GM18868 (cell line): ENCODE measurements at regions not wholly inside any gene's neighbourhood (a gene's known extent, or its start where the extent isn't known, plus 50 kb on each side); places are given as distances from the start of the nearest gene placed in this dataset.
"Not testable (repeated sequence)": the region's sequence is repeated elsewhere in the genome, so short reads cannot be mapped to it uniquely, and the experiment has no call there.

ENCODE experiments used
- ATAC-seq: cut with Tn5 transposase; IDR thresholded peaks from one replicate; pipeline ENCODE4 v1.9.1; 2021; ENCODE audit warnings: mild to moderate bottlenecking, moderate library complexity; ENCODE audit not compliant: unreplicated experiment

DNA sequence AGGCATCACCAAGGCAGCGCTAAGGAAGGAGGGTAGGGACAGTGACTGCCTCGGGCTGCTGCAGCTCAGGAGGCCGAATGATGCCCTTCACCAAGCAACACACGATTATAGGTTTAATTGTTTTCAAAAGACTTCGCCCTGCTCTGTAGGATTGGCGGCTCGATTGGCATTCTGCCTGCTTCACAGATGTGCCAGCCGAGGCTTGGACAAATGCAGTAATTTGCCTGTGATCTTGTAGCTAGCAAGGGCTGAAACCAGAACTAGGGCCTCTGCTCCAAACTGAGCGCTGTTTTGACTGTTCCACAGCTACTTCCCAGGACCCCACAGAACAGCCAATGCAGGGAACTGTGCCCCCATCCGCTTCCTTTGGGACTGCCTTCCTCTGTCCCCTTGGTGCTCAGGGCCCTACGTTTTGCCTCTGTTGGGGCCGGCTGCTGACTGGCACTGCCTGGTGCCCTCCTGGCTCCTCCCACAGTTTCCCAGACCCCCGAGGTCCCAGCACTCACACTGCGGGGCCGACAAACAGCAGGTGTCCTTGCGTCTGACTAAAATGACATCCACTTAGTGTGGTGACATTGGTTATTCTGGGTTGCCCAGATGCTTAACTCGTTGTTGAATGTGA is 62.6 kb upstream of the EN2 start:
- no peak for ATAC-seq

DNA sequence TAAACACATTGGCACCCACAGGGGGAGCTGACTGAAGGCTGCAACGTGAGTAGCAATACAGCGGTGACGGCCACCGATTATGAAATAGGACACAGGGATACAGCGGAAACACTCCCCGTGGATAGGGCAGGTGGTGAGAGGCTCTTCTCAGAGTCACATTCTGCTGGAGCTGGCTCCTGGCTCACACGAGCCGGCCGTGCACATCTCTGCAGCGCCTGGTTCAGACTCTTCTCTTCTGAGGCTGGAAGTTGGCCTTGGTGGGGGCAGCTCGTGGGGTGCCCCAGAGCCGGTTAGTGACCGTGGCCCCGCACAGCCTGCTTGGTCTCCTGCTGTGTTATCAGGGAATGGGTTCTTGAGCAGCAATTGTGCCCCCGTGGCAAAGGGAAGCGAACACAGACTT is 61.3 kb upstream of the EN2 start:
- no peak for ATAC-seq

GRCh38 chr7:155397758-155398714 is 59.9 kb upstream of the EN2 start:
- not testable (repeated sequence) for ATAC-seq

GRCh38 chr7:155398944-155399343 is 59.0 kb upstream of the EN2 start:
- ATAC-seq, result no peak

DNA sequence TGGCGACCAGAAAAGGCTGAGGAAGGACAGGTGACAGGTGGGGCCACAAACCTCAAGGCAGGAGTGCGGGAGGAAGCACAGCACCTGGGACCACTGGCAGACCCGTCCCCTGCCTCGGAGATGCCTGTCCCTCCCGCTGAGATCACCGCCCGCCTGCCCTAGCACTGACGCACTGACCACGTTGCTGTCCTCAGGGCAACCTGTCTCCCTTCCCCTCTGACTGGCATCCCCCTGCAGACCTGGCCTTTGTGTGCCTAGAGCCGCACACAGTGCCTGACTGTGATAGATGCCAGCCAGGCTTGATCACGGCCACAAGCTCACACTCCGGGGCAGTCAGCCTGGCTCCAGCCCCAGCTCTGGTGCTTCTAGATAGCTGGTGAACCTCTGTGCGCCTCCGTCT is 58.4 kb upstream of the EN2 start:
- no peak for ATAC-seq

DNA sequence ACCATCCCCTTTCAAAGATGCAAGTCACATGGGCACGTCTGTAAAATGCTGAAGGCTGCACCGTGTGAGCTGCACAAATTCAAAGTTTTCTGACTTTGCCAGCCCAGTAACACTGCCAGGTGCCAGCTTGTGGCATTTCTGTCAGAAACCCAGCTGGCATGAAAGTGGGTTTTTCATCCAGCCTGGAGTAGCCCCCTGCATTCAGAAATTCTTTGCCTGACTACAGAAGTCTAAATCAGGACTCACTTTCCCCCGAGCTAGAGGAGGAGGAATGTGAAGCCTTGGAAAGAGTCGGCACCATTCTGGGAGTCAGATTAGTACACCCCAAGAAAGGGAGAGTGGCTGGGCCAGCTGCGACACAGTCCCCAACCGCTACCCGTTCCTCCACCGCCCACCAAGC is 56.7 kb upstream of the EN2 start:
- ATAC-seq, result no peak

DNA sequence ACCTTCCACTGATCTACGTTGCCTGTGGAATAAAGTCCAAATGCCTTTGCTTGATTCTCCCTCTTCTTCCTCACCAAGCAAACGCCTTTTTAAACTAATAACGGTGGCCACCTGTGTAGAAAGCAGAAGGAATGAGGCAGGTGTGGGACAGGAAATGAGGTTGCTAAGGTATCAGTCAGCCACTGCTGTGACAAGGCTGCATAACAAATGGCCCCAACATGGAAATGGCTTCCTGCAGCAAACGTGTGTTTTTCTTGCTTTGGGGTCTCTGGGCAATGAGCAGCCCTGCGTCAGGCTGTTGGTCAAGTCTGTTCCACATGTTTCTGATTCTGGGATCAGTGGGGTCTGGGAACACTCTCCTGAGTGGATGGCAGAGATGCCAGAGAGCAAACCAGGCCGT is 56.0 kb upstream of the EN2 start:
- no peak for ATAC-seq

GRCh38 chr7:155402941-155403340 is 55.0 kb upstream of the EN2 start:
- no peak for ATAC-seq

GRCh38 chr7:155404976-155405375 is 53.0 kb upstream of the EN2 start:
- no peak for ATAC-seq

GRCh38 chr7:155405399-155406318 is 52.3 kb upstream of the EN2 start:
- ATAC-seq, result no peak

DNA sequence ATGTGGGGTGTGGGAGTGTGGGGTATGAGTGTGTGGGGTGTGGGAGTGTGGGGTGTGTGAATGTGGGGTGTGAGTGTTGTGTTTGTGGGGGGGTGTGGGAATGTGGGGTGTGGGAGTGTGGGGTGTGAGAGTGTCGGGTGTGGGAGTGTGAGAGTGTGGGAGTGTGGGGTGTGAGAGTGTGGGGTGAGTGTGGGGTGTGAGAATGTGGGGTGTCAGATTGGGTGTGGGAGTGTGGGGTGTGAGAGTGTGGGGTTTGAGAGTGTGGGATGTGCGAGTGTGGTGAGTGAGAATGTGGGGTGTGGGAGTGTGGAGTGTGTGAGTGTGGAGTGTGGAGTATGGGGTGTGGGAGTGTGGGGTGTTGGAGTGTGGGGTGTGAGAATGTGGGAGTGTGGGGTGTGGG is 50.1 kb upstream of the EN2 start:
- ATAC-seq, result no peak
